OCI-LY7 (cell line): ENCODE measurements at regions not wholly inside any gene's neighbourhood (a gene's known extent, or its start where the extent isn't known, plus 50 kb on each side); places are given as distances from the start of the nearest gene placed in this dataset.

Experiments
- EZH2phosphoT487 ChIP-seq: fragments of 200-600 bp; sonication (generic); IDR thresholded peaks from 2 replicates; pipeline ENCODE4 v1.6.1; 2018; ENCODE audit warnings: low read depth, borderline replicate concordance, mild to moderate bottlenecking, mixed run types, antibody characterized with exemption, low read length, moderate library complexity, mixed read lengths
- TF ChIP-seq, protein P1 (sequence below): fragments of 200-600 bp; sonication (generic); conservative IDR thresholded peaks from 2 replicates; pipeline ENCODE4 v1.5.1; 2014; ENCODE audit warnings: mild to moderate bottlenecking, antibody characterized with exemption, low read length, moderate library complexity, mixed read lengths

DNA sequence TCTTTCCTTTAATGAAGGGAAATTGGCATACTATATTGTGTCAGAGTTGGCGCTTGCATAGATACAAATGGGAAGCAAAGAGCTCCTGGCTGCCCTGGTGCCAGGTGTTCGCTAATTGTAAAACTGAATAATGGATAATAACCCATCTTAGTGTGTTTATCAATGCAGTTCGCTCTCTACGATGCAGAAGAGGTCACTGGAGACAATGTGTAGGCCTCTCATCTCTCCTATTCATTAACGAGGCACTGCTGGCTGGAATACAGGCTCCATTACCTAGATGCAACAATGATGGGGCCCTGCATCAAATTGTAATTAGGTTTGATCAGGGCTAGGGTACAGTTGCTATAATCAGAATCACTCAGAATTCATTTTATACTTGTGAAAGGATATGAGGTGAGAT is 171.0 kb downstream of the RMI1 start:
- TF ChIP-seq, protein P1, sequence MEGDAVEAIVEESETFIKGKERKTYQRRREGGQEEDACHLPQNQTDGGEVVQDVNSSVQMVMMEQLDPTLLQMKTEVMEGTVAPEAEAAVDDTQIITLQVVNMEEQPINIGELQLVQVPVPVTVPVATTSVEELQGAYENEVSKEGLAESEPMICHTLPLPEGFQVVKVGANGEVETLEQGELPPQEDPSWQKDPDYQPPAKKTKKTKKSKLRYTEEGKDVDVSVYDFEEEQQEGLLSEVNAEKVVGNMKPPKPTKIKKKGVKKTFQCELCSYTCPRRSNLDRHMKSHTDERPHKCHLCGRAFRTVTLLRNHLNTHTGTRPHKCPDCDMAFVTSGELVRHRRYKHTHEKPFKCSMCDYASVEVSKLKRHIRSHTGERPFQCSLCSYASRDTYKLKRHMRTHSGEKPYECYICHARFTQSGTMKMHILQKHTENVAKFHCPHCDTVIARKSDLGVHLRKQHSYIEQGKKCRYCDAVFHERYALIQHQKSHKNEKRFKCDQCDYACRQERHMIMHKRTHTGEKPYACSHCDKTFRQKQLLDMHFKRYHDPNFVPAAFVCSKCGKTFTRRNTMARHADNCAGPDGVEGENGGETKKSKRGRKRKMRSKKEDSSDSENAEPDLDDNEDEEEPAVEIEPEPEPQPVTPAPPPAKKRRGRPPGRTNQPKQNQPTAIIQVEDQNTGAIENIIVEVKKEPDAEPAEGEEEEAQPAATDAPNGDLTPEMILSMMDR: no peak
- no peak for TF ChIP-seq EZH2phosphoT487
